K562 (cell line): ENCODE measurements at regions not wholly inside any gene's neighbourhood (a gene's known extent, or its start where the extent isn't known, plus 50 kb on each side); places are given as distances from the start of the nearest gene placed in this dataset.

Source experiments
- CCAR2 ChIP-seq: fragments of 200-400 bp; formaldehyde crosslinking; IDR thresholded peaks from 2 replicates; pipeline ENCODE4 v1.6.1; 2017; ENCODE audit warnings: mild to moderate bottlenecking, low read depth, low read length
- CREB3 ChIP-seq: fragments of 450-650 bp; conservative IDR thresholded peaks from 2 replicates; pipeline ENCODE4 v1.6.1; 2016; ENCODE audit warnings: missing genetic modification characterization, low read depth, mild to moderate bottlenecking, missing compliant biosample characterization, moderate library complexity
- DLX4 ChIP-seq: fragments of 250-450 bp; sonication (Bioruptor Pico); IDR thresholded peaks from 2 replicates; pipeline ENCODE4 v1.6.1; 2021; ENCODE audit warnings: mild to moderate bottlenecking
- E2F5 ChIP-seq: sonication (generic); formaldehyde crosslinking; IDR thresholded peaks from 2 replicates; pipeline ENCODE4 v1.8.0; 2022; ENCODE audit warnings: mild to moderate bottlenecking, missing genetic modification reagents
- HNRNPLL ChIP-seq: fragments of 200-400 bp; formaldehyde crosslinking; IDR thresholded peaks from 2 replicates; pipeline ENCODE4 v1.6.1; 2017; ENCODE audit warnings: low read length, low read depth, mild to moderate bottlenecking; ENCODE audit not compliant: poor library complexity, severe bottlenecking
- MAFG ChIP-seq: fragments of 450-650 bp; conservative IDR thresholded peaks from 2 replicates; pipeline ENCODE4 v1.6.1; 2016; ENCODE audit warnings: missing genetic modification characterization, missing compliant biosample characterization
- NFATC3 ChIP-seq: fragments of 450-650 bp; IDR thresholded peaks from 2 replicates; pipeline ENCODE4 v1.6.1; 2017; ENCODE audit warnings: mild to moderate bottlenecking
- NR0B1 ChIP-seq: fragments of 450-650 bp; IDR thresholded peaks from one replicate; pipeline ENCODE4 v1.6.1; 2018; ENCODE audit warnings: mild to moderate bottlenecking, moderate library complexity; ENCODE audit not compliant: partially characterized antibody
- PRMT5 ChIP-seq: sonication (generic); formaldehyde crosslinking; IDR thresholded peaks from 2 replicates; pipeline ENCODE4 v1.5.0; 2020; ENCODE audit warnings: missing genetic modification reagents
- RCOR1 ChIP-seq, 2 experiments: IDR thresholded peaks; 2 replicates each; pipeline ENCODE4 v1.6.1; 2012; ENCODE audit warnings: low read depth in 2 of 2, low read length in 2 of 2, borderline replicate concordance in 1 of 2, improper control_type of control experiment in 1 of 2
- RERE ChIP-seq: sonication (generic); formaldehyde crosslinking; IDR thresholded peaks from 2 replicates; pipeline ENCODE4 v1.8.0; 2023; ENCODE audit warnings: missing genetic modification reagents, mild to moderate bottlenecking, borderline replicate concordance
- ZBTB9 ChIP-seq: fragments of 450-650 bp; formaldehyde crosslinking; IDR thresholded peaks from 2 replicates; pipeline ENCODE4 v1.4.0; 2020; ENCODE audit warnings: mild to moderate bottlenecking, moderate library complexity
- ZNF146 ChIP-seq: IDR thresholded peaks from one replicate; pipeline ENCODE4 v1.6.1; 2018; ENCODE audit warnings: missing compliant biosample characterization; ENCODE audit not compliant: unreplicated experiment

- no peak for TF ChIP-seq NR0B1
- no peak for TF ChIP-seq PRMT5 (CRISPR knock-in tag)
- TF ChIP-seq DLX4: no peak
- peak in 1 of 2 experiments; percentile 29; a peak in 1 of 4 replicates for TF ChIP-seq RCOR1 (IDR thresholded peaks at IDR 0.05; ENCODE audit: borderline replicate concordance in 1 of 2, low read depth in 2 of 2, low read length in 2 of 2)
- no peak for TF ChIP-seq CCAR2
- TF ChIP-seq ZBTB9 (CRISPR knock-in tag): no peak
- TF ChIP-seq ZNF146: no peak
- TF ChIP-seq MAFG (tag): peak; percentile 35; the same call in 1 of the 2 replicates
- no peak for TF ChIP-seq NFATC3
- TF ChIP-seq E2F5 (CRISPR knock-in tag): no peak
- no peak for TF ChIP-seq HNRNPLL
- no peak for TF ChIP-seq CREB3
- TF ChIP-seq RERE (CRISPR knock-in tag): no peak
These were observed 51.9 kb upstream of the SNAPC3 start (continued) for GRCh38 chr9:15370466-15371447.
